HG03439 (cell line): ENCODE measurements at regions not wholly inside any gene's neighbourhood (a gene's known extent, or its start where the extent isn't known, plus 50 kb on each side); places are given as distances from the start of the nearest gene placed in this dataset.
A peak's percentile ranks its signal among the peaks of the same experiment; 100 is the strongest.

ENCODE experiments used
- ATAC-seq: cut with Tn5 transposase; IDR thresholded peaks from one replicate; pipeline ENCODE4 v1.9.1; 2021; ENCODE audit warnings: mild to moderate bottlenecking, moderate library complexity; ENCODE audit not compliant: unreplicated experiment

DNA sequence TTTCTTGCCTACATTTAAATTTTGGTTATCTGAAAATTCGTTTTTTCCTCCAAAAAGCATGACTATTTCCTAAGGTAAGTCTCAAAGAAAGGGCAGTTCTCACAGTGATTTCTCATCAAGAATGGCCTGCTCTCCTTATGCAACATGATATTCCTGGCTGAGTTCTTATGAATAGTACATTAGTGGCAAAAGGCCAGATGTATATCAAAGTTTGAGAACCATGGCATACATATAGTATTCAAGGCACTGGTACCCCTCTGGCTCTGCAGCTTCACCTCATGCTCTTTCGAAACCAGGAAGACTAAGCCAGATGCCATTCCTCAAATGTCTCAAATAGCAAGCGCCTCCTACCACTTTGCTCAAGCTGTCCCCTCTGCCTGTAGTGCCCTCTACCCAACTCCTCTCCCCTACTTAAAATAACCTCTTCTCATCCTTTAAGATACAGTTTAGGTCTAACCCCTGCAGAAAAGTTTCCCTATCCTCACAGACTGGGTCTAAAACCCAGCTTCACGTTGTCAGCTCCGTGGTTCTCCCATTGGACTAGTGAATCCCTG lies 280.3 kb downstream of the HACE1 start:
- ATAC-seq: no peak

DNA sequence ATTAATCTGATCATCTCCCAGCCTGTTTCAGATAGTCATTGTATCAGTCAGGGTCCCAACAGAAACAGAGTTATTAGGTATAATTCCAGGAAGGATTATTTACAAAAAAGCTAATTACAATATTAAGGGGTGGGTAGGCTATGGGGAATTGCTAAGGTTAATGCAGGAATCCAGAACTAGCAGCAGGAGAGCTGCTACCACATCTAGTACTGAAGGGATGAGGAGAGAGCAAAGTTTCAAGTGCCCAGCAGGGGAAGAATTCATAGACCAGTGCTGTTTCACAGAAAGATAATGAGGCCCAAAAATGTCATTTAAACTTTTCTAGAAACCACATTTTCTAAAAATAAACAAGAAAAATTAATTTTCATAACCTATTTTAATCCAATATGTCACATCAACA lies 284.2 kb downstream of the HACE1 start:
- no peak for ATAC-seq

GRCh38 chr6:104574135-104574750 lies 285.5 kb downstream of the HACE1 start:
- no peak for ATAC-seq

GRCh38 chr6:104573350-104573749 lies 286.4 kb downstream of the HACE1 start:
- ATAC-seq: no peak

DNA sequence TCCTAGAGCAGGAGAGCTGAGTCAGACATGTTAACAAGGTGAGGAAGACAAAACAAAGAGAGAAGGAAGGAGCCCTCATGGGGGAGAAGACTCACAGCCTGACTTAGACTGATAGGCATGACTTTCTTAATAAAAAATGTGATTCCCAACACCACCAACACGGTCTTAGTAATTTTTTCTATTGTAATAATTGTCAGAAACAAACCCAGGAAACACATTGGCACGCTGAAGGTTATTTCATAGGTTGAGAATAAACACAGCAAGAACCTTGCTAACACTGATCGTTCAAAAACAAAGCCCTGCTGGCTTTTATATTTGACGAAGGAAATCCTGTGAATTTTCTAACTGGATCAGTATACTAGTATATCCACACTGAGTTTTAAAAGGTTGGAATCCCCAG lies 286.8 kb downstream of the HACE1 start:
- ATAC-seq: no peak

GRCh38 chr6:104566411-104566810 lies 293.3 kb downstream of the HACE1 start:
- ATAC-seq: no peak

- no peak for ATAC-seq
Observed at GRCh38 chr6:104563306-104563705, 296.4 kb downstream of the HACE1 start.

GRCh38 chr6:104559435-104560202 lies 300.1 kb downstream of the HACE1 start:
- ATAC-seq: no peak

DNA sequence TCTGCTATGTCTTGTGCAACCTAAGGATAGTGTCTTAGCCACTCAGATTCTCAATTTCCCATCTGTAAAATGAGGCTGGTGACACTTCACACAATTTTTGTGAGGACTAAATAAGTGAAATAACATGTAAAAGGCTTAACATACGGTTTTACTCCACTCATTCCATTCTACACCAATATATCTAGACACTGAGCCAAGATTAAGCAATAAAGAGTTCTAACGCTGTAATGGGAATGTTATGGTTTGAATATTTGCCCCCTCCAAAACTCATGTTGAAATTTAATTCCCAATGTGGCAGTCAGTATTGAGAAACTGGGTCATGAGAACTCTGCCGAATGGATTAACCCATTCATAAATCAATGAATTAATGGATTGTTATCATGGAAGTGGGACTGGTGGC lies 301.0 kb downstream of the HACE1 start:
- no peak for ATAC-seq

GRCh38 chr6:104548297-104548696 lies 311.4 kb downstream of the HACE1 start:
- no peak for ATAC-seq

- ATAC-seq: no peak
Observed at GRCh38 chr6:104541411-104541810, 318.3 kb downstream of the HACE1 start.

DNA sequence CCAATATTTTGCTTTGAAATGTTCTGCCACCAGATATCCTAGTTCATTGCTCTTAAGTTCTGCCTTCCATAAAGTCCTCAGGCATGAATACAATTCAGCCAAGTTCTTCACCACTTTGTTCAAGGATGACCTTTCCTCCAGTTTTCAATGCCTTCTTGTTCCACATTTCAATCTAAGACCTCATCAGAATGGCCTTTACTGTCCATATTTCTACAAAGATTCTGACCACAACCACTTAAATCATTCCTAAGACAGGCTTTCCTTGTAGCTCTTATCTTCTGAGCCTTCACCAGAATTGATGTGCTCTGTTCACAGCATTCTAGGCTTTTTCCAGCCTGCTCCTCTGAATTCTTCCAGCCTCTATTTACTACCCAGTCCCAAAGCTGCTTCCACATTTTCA lies 319.0 kb downstream of the HACE1 start:
- no peak for ATAC-seq

- no peak for ATAC-seq
Observed at GRCh38 chr6:104539173-104539572, 320.5 kb downstream of the HACE1 start.

DNA sequence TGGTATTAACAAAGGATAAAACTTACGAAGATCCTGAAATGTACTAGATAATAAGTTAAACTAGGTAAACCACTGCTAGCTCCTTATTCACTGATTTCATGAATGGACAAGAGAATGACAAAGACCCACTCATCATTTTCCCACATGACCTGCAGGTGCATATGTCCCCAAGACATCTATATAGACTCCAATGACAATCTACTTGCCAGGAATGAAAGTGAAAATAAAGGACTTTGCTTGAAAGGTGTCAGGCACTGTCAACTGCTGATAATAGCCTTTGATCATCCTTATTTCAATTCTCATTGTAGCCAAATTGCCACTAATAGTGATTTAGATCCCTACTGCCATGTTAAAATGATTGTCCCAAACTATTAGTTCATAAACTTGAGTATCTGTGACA lies 321.8 kb downstream of the HACE1 start:
- ATAC-seq: no peak

DNA sequence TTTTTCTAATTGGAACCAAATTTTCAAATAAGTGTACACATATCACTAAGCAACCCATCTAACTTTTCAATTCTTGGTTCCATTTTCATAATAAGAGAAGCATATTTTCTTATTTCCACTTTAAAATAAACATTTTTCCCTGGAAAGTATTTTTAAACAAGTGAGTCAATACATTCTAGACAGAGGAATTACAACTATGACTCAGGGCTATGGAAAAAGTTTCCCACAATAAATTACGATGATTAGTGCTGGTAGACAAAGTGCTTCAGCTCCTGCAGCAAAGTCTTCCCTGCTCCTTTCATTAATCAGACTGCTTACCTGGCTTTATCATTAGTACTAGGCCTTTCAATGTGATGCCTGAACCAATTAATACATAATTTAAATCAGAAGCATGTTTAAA lies 322.5 kb downstream of the HACE1 start:
- ATAC-seq: no peak

DNA sequence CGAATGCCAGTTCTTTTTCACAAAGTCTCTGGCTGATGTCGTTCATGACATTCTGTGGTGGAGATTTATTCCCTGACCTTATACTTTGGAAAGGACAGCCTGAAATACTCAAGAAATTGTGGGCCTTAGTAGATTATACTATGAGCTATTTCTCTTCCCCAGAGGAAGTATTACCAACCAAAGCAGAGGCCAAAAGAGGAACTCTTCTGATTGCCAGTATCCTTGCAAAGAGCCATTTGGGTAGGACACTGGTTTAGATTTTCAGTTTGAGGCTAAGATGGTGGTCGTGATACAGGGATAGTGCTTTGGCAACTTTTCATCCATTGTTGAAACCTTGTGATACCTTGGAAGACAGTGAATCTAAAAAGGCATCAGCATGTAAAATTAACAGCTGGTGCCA lies 327.3 kb downstream of the HACE1 start:
- no peak for ATAC-seq

DNA sequence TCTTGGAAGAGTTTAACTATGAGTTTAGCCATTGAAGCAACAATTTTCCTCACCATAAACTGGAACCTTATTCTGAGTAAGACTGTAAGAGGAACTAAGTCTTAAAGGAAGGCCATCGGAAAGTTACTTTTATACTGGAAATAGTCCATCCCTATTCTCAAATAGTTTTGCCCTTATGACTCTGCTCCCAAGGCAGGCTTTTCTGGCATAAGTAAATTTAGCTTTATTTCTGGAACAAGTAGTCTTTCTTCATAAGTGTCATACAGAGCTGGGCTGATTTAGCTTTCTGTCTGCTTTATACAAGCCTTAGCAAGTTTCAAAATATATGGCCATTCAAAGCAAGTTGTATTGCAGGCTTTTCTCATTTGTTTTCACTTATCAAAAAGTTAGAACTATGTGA lies 328.1 kb downstream of the HACE1 start:
- no peak for ATAC-seq

GRCh38 chr6:104527761-104528415 lies 331.8 kb downstream of the HACE1 start:
- ATAC-seq: no peak

DNA sequence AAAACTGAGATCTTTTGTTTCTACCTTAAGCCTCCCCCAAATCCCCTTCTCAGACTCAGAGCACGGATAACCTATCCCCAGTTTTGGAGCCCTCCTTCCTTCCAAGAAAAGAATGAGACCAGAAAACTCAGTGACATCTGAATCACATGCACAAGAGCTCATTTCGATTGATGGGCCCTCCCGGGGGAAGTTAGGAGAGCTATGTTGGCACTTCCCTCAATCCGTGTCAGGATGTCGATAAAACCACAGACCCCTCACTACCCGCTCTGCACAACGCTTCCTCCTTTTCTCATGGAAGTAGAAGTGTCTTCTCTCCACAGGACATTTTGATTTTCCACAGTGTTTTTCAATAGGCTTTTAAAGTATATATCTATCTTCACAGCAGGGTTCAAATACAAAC lies 332.4 kb downstream of the HACE1 start:
- ATAC-seq: no peak

GRCh38 chr6:104526376-104526775 lies 333.3 kb downstream of the HACE1 start:
- no peak for ATAC-seq

DNA sequence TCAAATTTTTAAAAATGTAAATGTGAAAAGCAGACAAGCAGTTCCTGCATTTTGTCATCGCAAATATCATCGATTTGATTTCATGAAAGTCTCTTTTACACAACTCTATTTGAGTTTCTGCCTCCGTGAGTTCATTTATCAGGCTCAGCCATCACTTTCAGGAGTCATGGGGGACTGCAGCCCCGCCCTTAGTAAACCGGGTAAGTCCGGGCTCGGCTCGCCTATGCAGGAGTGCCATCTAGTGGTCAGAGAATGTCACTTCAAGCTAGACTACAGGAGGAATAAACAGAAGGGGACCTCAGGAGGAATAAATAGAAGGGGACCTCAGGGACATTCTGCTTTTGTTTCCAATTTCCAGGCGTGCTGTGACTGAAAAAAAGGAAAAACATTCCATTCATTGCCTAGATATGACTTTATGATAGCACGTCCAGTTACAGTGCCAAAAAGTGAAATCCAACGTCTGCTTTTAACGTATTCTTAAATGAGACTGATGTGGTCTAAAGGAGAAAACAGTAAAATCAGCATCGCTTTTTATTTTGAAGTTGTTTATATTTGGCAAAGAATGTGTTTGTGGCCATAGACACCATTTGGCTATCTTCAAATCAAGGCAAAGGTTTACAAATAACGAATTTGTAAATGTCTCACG lies 333.9 kb downstream of the HACE1 start:
- ATAC-seq: peak; percentile 99
